Heart left ventricle (tissue), 13 donors: ENCODE measurements at regions not wholly inside any gene's neighbourhood (a gene's known extent, or its start where the extent isn't known, plus 50 kb on each side); places are given as distances from the start of the nearest gene placed in this dataset.

Experiments used
- POLR2A ChIP-seq, 2 donors: fragments of 450-650 bp; IDR thresholded peaks; one replicate each; pipeline ENCODE4 v1.6.1; 2017; ENCODE audit warnings: antibody characterized with exemption in 2 of 2, mild to moderate bottlenecking in 2 of 2, moderate library complexity in 2 of 2
- TF ChIP-seq, protein P1 (sequence below), 12 donors: fragments of 200-600 bp; sonication (generic) in 4 of 12; IDR thresholded peaks; one replicate each; pipeline versions ENCODE4 v1.5.0 to v1.8.0; 2018 to 2022; ENCODE audit warnings: antibody characterized with exemption in 12 of 12, mild to moderate bottlenecking in 5 of 12
- donor health status: ischemic (EF 13 %, LVEDD 7.1; RV severe dilation, severe dysfunction).
- donor health status: DM: no; HTN: yes; CAD: no.
- donor health status: DM: no; HTN: no; CAD: no.
- donor health status: ischemic (EF 25% LVEDD 6.9; RV normal size, moderate dysfunction).
- donor health status: ischemic (EF 25% LVEDD 5.7; RV mildly dilated, moderate dysfunction).
- donor health status: ischemic (EF 35%, LVEDD 5.7; RV mildly dilated, moderate dysfunction).
- donor health status: nonischemic (EF 11% LVEDD 7.7; RV severe dilation, severe dysfunction).
- donor health status: DM: yes; HTN: yes; CAD: no.
- donor health status: PGD.
- donor health status: ischemic (EF 29% LVEDD 5.4; RV normal size, mild dysfunction).
- donor health status: nonischemic (EF 23%, LVEDD 6.1; RV moderate dilation, normal function).

DNA sequence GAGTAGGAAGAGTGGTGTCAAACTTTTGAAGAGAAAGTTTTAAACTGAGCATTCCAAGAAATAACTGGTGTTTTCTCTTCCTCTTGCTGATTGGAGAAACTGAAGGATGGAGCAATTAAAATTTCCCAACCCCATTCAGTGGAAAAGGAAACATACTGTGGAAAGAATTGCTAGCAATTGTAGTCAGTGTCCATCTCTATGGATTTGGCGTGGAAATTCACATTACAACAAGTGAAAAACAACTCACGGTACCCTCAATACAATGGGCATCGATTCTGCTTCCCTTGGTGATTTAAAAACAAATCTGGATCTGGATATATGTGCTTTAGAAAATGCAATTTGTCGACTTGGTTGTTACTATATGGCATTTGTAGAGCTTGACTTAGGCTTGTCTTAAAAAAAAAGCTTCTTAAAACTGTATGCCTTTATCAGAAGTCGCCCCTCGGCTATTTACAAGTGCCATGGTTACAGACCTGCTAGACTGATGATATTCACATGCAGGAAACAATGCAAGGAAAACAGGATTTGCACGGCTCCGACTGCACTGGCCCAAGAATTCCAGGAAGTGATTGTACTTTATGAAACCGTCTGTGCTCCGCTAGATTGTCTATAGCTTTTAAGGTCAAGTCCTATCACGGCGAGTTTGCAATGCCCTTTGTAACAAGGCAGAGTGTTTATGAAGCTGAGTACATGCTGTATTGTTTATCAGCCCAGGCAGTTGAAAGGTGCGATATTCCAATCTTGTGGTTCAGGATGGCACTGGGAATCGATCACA lies 131.7 kb upstream of the PHACTR1 start:
- TF ChIP-seq, protein P1, sequence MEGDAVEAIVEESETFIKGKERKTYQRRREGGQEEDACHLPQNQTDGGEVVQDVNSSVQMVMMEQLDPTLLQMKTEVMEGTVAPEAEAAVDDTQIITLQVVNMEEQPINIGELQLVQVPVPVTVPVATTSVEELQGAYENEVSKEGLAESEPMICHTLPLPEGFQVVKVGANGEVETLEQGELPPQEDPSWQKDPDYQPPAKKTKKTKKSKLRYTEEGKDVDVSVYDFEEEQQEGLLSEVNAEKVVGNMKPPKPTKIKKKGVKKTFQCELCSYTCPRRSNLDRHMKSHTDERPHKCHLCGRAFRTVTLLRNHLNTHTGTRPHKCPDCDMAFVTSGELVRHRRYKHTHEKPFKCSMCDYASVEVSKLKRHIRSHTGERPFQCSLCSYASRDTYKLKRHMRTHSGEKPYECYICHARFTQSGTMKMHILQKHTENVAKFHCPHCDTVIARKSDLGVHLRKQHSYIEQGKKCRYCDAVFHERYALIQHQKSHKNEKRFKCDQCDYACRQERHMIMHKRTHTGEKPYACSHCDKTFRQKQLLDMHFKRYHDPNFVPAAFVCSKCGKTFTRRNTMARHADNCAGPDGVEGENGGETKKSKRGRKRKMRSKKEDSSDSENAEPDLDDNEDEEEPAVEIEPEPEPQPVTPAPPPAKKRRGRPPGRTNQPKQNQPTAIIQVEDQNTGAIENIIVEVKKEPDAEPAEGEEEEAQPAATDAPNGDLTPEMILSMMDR (IDR thresholded peaks at IDR 0.05): no peak
- no peak for TF ChIP-seq POLR2A (IDR thresholded peaks at IDR 0.05)
